GM18499 (cell line): ENCODE measurements at regions not wholly inside any gene's neighbourhood (a gene's known extent, or its start where the extent isn't known, plus 50 kb on each side); places are given as distances from the start of the nearest gene placed in this dataset.
"Not testable (repeated sequence)": the region's sequence is repeated elsewhere in the genome, so short reads cannot be mapped to it uniquely, and the experiment has no call there.

ENCODE experiments used
- ATAC-seq: cut with Tn5 transposase; IDR thresholded peaks from one replicate; pipeline ENCODE4 v1.9.1; 2021; ENCODE audit warnings: moderate number of reproducible peaks; ENCODE audit not compliant: insufficient read depth, unreplicated experiment

- no peak for ATAC-seq
Observed at GRCh38 chr15:47129033-47129432, 588.3 kb upstream of the SEMA6D start.

GRCh38 chr15:47131450-47131849, 585.9 kb upstream of the SEMA6D start:
- ATAC-seq: not testable (repeated sequence)

- ATAC-seq: no peak
Observed at GRCh38 chr15:47135267-47135666, 582.0 kb upstream of the SEMA6D start.

GRCh38 chr15:47136236-47136635, 581.1 kb upstream of the SEMA6D start:
- ATAC-seq: no peak

GRCh38 chr15:47139965-47140364, 577.3 kb upstream of the SEMA6D start:
- no peak for ATAC-seq

- ATAC-seq: no peak
Observed at GRCh38 chr15:47157827-47158226, 559.5 kb upstream of the SEMA6D start.

- ATAC-seq: no peak
Observed at GRCh38 chr15:47158573-47158972, 558.7 kb upstream of the SEMA6D start.

GRCh38 chr15:47177177-47177576, 540.1 kb upstream of the SEMA6D start:
- no peak for ATAC-seq

- ATAC-seq: no peak
Observed at GRCh38 chr15:47179988-47180387, 537.3 kb upstream of the SEMA6D start.

- no peak for ATAC-seq
Observed at GRCh38 chr15:47182818-47183217, 534.5 kb upstream of the SEMA6D start.

GRCh38 chr15:47184003-47184907, 533.0 kb upstream of the SEMA6D start:
- ATAC-seq: no peak

GRCh38 chr15:47184908-47185801, 532.1 kb upstream of the SEMA6D start:
- no peak for ATAC-seq

- no peak for ATAC-seq
Observed at GRCh38 chr15:47186075-47186474, 531.2 kb upstream of the SEMA6D start.

- no peak for ATAC-seq
Observed at GRCh38 chr15:47188758-47189507, 528.4 kb upstream of the SEMA6D start.

GRCh38 chr15:47194718-47195117, 522.6 kb upstream of the SEMA6D start:
- ATAC-seq: no peak

- ATAC-seq: no peak
Observed at GRCh38 chr15:47196048-47196447, 521.3 kb upstream of the SEMA6D start.

- no peak for ATAC-seq
Observed at GRCh38 chr15:47203993-47204392, 513.3 kb upstream of the SEMA6D start.

GRCh38 chr15:47206358-47206978, 510.8 kb upstream of the SEMA6D start:
- no peak for ATAC-seq

GRCh38 chr15:47209591-47209990, 507.7 kb upstream of the SEMA6D start:
- no peak for ATAC-seq
